PC-9 (cell line): ENCODE measurements at regions not wholly inside any gene's neighbourhood (a gene's known extent, or its start where the extent isn't known, plus 50 kb on each side); places are given as distances from the start of the nearest gene placed in this dataset.

Experiments
- BruUV-seq: library from RNA; stranded (reverse); fragments of 400-500 nt; replicated peaks from 2 replicates; lab custom pipeline; 2021; lab: Mats Ljungman, UMichigan
- CTCF ChIA-PET: fragments of 300-600 bp; sonication (Branson Sonifier 250); formaldehyde crosslinking; loops from one replicate; lab custom pipeline; 2022; ENCODE audit warnings: antibody characterized with exemption; lab: Charles Lee
- POLR2A ChIA-PET: fragments of 300-600 bp; sonication (Branson Sonifier 250); formaldehyde crosslinking; loops from one replicate; lab custom pipeline; 2022; ENCODE audit warnings: antibody characterized with exemption; ENCODE audit not compliant: unreplicated experiment; lab: Charles Lee
- DNase-seq, 2 experiments: peaks; one replicate each; pipeline versions ENCODE4 v3.0.0 to v3.0.0-alpha.2; 2015 to 2022; ENCODE audit warnings: mixed read lengths in 1 of 2
- H2AFZ ChIP-seq: fragments of 200-600 bp; sonication (generic); 2 replicates; pipeline ENCODE4 v1.8.1; 2017; ENCODE audit warnings: antibody characterized with exemption
- H3F3A ChIP-seq: fragments of 200-600 bp; sonication (generic); 2 replicates; pipeline ENCODE4 v1.8.1; 2017; ENCODE audit warnings: antibody characterized with exemption, mild to moderate bottlenecking, low read depth; ENCODE audit not compliant: insufficient read depth
- H3K27ac ChIP-seq: fragments of 200-600 bp; sonication (generic); 2 replicates; pipeline ENCODE4 v1.6.1; 2016; ENCODE audit warnings: mixed run types
- H3K27me3 ChIP-seq: fragments of 200-600 bp; sonication (generic); 2 replicates; pipeline ENCODE4 v1.6.1; 2016; ENCODE audit warnings: low read depth, mixed run types; ENCODE audit not compliant: insufficient read depth
- H3K36me3 ChIP-seq: fragments of 200-600 bp; sonication (generic); 2 replicates; pipeline ENCODE4 v1.6.1; 2016; ENCODE audit warnings: low read depth, mixed run types
- H3K4me1 ChIP-seq: fragments of 200-600 bp; sonication (generic); replicated peaks from 2 replicates; pipeline ENCODE4 v1.6.1; 2016; ENCODE audit warnings: mixed run types; ENCODE audit not compliant: insufficient read depth
- H3K4me2 ChIP-seq: fragments of 200-600 bp; sonication (generic); 2 replicates; pipeline ENCODE4 v1.6.1; 2017; ENCODE audit warnings: mixed run types
- H3K4me3 ChIP-seq: fragments of 200-600 bp; sonication (generic); 2 replicates; pipeline ENCODE4 v1.6.1; 2016; ENCODE audit warnings: mixed run types
- H3K79me2 ChIP-seq: fragments of 200-600 bp; sonication (generic); 2 replicates; pipeline ENCODE4 v1.6.1; 2017; ENCODE audit warnings: low read depth, mixed run types
- H3K9me2 ChIP-seq: fragments of 200-600 bp; sonication (generic); 2 replicates; pipeline ENCODE4 v1.8.1; 2017; ENCODE audit warnings: mild to moderate bottlenecking; ENCODE audit not compliant: insufficient read depth
- H3K9me3 ChIP-seq: fragments of 200-600 bp; sonication (generic); 2 replicates; pipeline ENCODE4 v1.8.1; 2016; ENCODE audit warnings: low read depth; ENCODE audit not compliant: insufficient read depth
- H4K20me1 ChIP-seq: fragments of 200-600 bp; sonication (generic); 2 replicates; pipeline ENCODE4 v1.8.1; 2017; ENCODE audit not compliant: insufficient read depth
- EZH2 ChIP-seq: fragments of 200-600 bp; sonication (generic); IDR thresholded peaks from 2 replicates; pipeline ENCODE4 v1.8.0; 2017; ENCODE audit warnings: antibody characterized with exemption, low read depth
- intact Hi-C: fragments of 100-400 bp; cut with micrococcal nuclease; formaldehyde crosslinking; loops from one replicate; pipeline ENCODE4 v1.10.0; 2022; ENCODE audit not compliant: unreplicated experiment
- TF ChIP-seq, protein P1 (sequence below): fragments of 200-600 bp; sonication (generic); conservative IDR thresholded peaks from 2 replicates; pipeline ENCODE4 v1.6.1; 2017; ENCODE audit warnings: mixed run types, antibody characterized with exemption, mild to moderate bottlenecking, moderate library complexity

- Histone ChIP-seq H3K4me3 (no peak overlapping the region), H4K20me1 (no peaks in the 10 kb centered on the region), H3K27ac (no peak overlapping the region), H3K9me2 (no peaks in the 10 kb centered on the region), H3K27me3 (no peaks in the 10 kb centered on the region), H3K4me1 (no peaks in the 10 kb centered on the region), H2AFZ (no peak overlapping the region), H3K4me2 (no peak overlapping the region), H3K79me2 (no peaks in the 10 kb centered on the region), H3F3A (no peaks in the 10 kb centered on the region), H3K9me3 (no peaks in the 10 kb centered on the region), H3K36me3 (no peaks in the 10 kb centered on the region)
- ChIA-PET POLR2A (no interaction called here), CTCF (no interaction called here)
- intact Hi-C loops, result no loop called here
- DNase-seq, result no peak
- TF ChIP-seq EZH2, result no peak
- TF ChIP-seq, protein P1, sequence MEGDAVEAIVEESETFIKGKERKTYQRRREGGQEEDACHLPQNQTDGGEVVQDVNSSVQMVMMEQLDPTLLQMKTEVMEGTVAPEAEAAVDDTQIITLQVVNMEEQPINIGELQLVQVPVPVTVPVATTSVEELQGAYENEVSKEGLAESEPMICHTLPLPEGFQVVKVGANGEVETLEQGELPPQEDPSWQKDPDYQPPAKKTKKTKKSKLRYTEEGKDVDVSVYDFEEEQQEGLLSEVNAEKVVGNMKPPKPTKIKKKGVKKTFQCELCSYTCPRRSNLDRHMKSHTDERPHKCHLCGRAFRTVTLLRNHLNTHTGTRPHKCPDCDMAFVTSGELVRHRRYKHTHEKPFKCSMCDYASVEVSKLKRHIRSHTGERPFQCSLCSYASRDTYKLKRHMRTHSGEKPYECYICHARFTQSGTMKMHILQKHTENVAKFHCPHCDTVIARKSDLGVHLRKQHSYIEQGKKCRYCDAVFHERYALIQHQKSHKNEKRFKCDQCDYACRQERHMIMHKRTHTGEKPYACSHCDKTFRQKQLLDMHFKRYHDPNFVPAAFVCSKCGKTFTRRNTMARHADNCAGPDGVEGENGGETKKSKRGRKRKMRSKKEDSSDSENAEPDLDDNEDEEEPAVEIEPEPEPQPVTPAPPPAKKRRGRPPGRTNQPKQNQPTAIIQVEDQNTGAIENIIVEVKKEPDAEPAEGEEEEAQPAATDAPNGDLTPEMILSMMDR, result no peak
- no TSS peak for BruUV-seq
These were observed 155.7 kb downstream of the S1PR1 start for GRCh38 chr1:101392552-101392951.

GRCh38 chr1:101394041-101394440 lies 157.2 kb downstream of the S1PR1 start:
- H3F3A ChIP-seq, result no peaks in the 10 kb centered on the region
- H3K4me1 ChIP-seq, result no peaks in the 10 kb centered on the region
- H4K20me1 ChIP-seq, result no peaks in the 10 kb centered on the region
- ChIA-PET POLR2A (no interaction called here), CTCF (no interaction called here)
- no peaks in the 10 kb centered on the region for H3K79me2 ChIP-seq
- H3K4me3 ChIP-seq, result no peak overlapping the region
- H3K9me2 ChIP-seq, result no peaks in the 10 kb centered on the region
- H3K4me2 ChIP-seq, result no peak overlapping the region
- H3K36me3 ChIP-seq, result no peaks in the 10 kb centered on the region
- no peaks in the 10 kb centered on the region for H3K9me3 ChIP-seq
- TF ChIP-seq, protein P1, result no peak
- TF ChIP-seq EZH2, result no peak
- H3K27me3 ChIP-seq, result no peaks in the 10 kb centered on the region
- no peak for DNase-seq
- no peak overlapping the region for H3K27ac ChIP-seq
- no TSS peak for BruUV-seq
- intact Hi-C loops, result no loop called here
- H2AFZ ChIP-seq, result no peak overlapping the region

- Histone ChIP-seq H3K4me2 (no peak overlapping the region), H3K36me3 (no peaks in the 10 kb centered on the region), H3K9me2 (no peaks in the 10 kb centered on the region), H3F3A (no peaks in the 10 kb centered on the region), H3K27me3 (no peaks in the 10 kb centered on the region), H3K79me2 (no peaks in the 10 kb centered on the region), H3K4me1 (no peaks in the 10 kb centered on the region), H2AFZ (no peak overlapping the region), H3K4me3 (no peak overlapping the region), H3K9me3 (no peaks in the 10 kb centered on the region), H4K20me1 (no peaks in the 10 kb centered on the region), H3K27ac (no peak overlapping the region)
- TF ChIP-seq, protein P1, result no peak
- no peak for TF ChIP-seq EZH2
- ChIA-PET CTCF (no interaction called here), POLR2A (no interaction called here)
- intact Hi-C loops, result no loop called here
- BruUV-seq, result no TSS peak
- DNase-seq, result no peak
These were observed 162.4 kb downstream of the S1PR1 start for GRCh38 chr1:101399222-101399621.
